ENCODE measurements at regions not wholly inside any gene's neighbourhood (a gene's known extent, or its start where the extent isn't known, plus 50 kb on each side); places are given as distances from the start of the nearest gene placed in this dataset.

GRCh38 chr5:158166424-158166823 is 307.5 kb upstream of the CLINT1 start (continued):
- TF ChIP-seq MTA2 (IDR thresholded peaks at IDR 0.05; ENCODE audit: low read depth) (no peak), IRF4 (IDR thresholded peaks at IDR 0.05; ENCODE audit: low read depth, low read length) (no peak)

- ChIA-PET RAD21 (ENCODE audit: unreplicated experiment) (interaction anchor here (1.2 kb wide), 1 partner anchor 941 kb away, joined by 3 read pairs; no protein-coding TSS in a partner anchor), POLR2A (no interaction called here), CTCF (no interaction called here), SMC1A (ENCODE audit: uncharacterized antibody, unreplicated experiment) (no interaction called here)
- no peak for ATAC-seq
- intact Hi-C loops (cut with micrococcal nuclease; ENCODE audit: unreplicated experiment), result no loop called here
- no peak overlapping the region for H3K4me3 ChIP-seq
- no peaks in the 10 kb centered on the region for H3K4me1 ChIP-seq (ENCODE audit: control insufficient read depth, insufficient read depth, low read length)
- H3K79me2 ChIP-seq (ENCODE audit: control insufficient read depth, insufficient read depth, low read length), result no peaks in the 10 kb centered on the region
- no peak for DNase-seq (ENCODE audit: low read depth, low spot score)
- no peaks in the 10 kb centered on the region for H4K20me1 ChIP-seq (ENCODE audit: control insufficient read depth, insufficient read depth)
- no peak overlapping the region for H3K9ac ChIP-seq (ENCODE audit: control insufficient read depth, insufficient read depth, low read length)
- no peak for FAIRE-seq
- no peak overlapping the region for H3K27ac ChIP-seq (ENCODE audit: control insufficient read depth, insufficient read depth)
- H3K27me3 ChIP-seq (replicated peaks in 1 of 2; ENCODE audit: control insufficient read depth in 2 of 2, insufficient read depth in 2 of 2, low read length in 1 of 2), result peaks cover 2% of the 10 kb centered on the region in 2 experiments; a peak in 2 of 4 replicates
- no peak overlapping the region for H3K4me2 ChIP-seq (ENCODE audit: control insufficient read depth, insufficient read depth)
- TF ChIP-seq PAX8 (IDR thresholded peaks at IDR 0.05) (no peak), HDAC6 (IDR thresholded peaks at IDR 0.05; ENCODE audit: unreplicated experiment) (no peak), MTA2 (IDR thresholded peaks at IDR 0.05; ENCODE audit: low read depth) (no peak), SP1 (IDR thresholded peaks at IDR 0.05; ENCODE audit: low read depth, low read length) (no peak), CTCF (IDR thresholded peaks at IDR 0.05 in 2 of 3, conservative IDR thresholded peaks at IDR 0.05 in 1 of 3; ENCODE audit: control insufficient read depth in 2 of 3, extremely low read depth in 1 of 3, insufficient read depth in 1 of 3, low read depth in 3 of 3, low read length in 3 of 3) (peak in 2 of 3 experiments; percentile 8 to 14; a peak in 1 of 6 replicates)
- TF ChIP-seq, protein P1, sequence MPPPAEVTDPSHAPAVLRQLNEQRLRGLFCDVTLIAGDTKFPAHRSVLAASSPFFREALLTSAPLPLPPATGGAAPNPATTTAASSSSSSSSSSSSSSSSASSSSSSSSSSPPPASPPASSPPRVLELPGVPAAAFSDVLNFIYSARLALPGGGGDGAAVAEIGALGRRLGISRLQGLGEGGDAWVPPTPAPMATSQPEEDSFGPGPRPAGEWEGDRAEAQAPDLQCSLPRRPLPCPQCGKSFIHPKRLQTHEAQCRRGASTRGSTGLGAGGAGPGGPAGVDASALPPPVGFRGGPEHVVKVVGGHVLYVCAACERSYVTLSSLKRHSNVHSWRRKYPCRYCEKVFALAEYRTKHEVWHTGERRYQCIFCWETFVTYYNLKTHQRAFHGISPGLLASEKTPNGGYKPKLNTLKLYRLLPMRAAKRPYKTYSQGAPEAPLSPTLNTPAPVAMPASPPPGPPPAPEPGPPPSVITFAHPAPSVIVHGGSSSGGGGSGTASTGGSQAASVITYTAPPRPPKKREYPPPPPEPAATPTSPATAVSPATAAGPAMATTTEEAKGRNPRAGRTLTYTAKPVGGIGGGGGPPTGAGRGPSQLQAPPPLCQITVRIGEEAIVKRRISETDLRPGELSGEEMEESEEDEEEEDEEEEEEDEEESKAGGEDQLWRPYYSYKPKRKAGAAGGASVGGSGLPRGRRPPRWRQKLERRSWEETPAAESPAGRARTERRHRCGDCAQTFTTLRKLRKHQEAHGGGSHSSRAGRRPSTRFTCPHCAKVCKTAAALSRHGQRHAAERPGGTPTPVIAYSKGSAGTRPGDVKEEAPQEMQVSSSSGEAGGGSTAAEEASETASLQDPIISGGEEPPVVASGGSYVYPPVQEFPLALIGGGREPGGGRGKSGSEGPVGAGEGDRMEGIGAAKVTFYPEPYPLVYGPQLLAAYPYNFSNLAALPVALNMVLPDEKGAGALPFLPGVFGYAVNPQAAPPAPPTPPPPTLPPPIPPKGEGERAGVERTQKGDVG (CRISPR knock-in tag; IDR thresholded peaks at IDR 0.05), result no peak
- in situ Hi-C loops (cut with MboI), result loop anchor here (10.0 kb wide), 1 partner anchor 969 kb away; no protein-coding TSS in a partner anchor
- no peak overlapping the region for H2AFZ ChIP-seq (ENCODE audit: control insufficient read depth, low read depth, low read length)
- no TSS peak for BruUV-seq (replicated peaks)
- H3K36me3 ChIP-seq (ENCODE audit: control insufficient read depth in 2 of 2, insufficient read depth in 2 of 2, low read length in 1 of 2), result no peaks in the 10 kb centered on the region; a peak in 1 of 4 replicates
- no peaks in the 10 kb centered on the region for H3K9me3 ChIP-seq (replicated peaks; ENCODE audit: control insufficient read depth, insufficient read depth, low read length)
These were observed 306.7 kb upstream of the CLINT1 start for GRCh38 chr5:158165647-158166046.
